Peyer's patch (tissue), 4 donors: ENCODE measurements at regions not wholly inside any gene's neighbourhood (a gene's known extent, or its start where the extent isn't known, plus 50 kb on each side); places are given as distances from the start of the nearest gene placed in this dataset.

Experiments used
- CTCF ChIP-seq, 6 experiments: fragments of 450-650 bp in 4 of 6; fragments of 200-600 bp in 2 of 6; sonication (generic) in 1 of 6; IDR thresholded peaks; one replicate each; pipeline ENCODE4 v1.5.1; 2017 to 2019; ENCODE audit warnings: antibody characterized with exemption in 6 of 6, mild to moderate bottlenecking in 3 of 6, moderate library complexity in 1 of 6
- POLR2A ChIP-seq, 2 donors: fragments of 450-650 bp; IDR thresholded peaks; one replicate each; pipeline ENCODE4 v1.5.1; 2017; ENCODE audit warnings: antibody characterized with exemption in 2 of 2, mild to moderate bottlenecking in 2 of 2, moderate library complexity in 2 of 2

GRCh38 chr3:26799679-26800317 lies 177.2 kb downstream of the LRRC3B start:
- TF ChIP-seq CTCF (IDR thresholded peaks at IDR 0.05) = no peak
- TF ChIP-seq POLR2A (IDR thresholded peaks at IDR 0.05) = no peak
